ENCODE measurements at regions not wholly inside any gene's neighbourhood (a gene's known extent, or its start where the extent isn't known, plus 50 kb on each side); places are given as distances from the start of the nearest gene placed in this dataset.

- Histone ChIP-seq H3K79me2 (ENCODE audit: control insufficient read depth, insufficient read depth, low read length, unreplicated experiment) (no peaks in the 10 kb centered on the region), H3K4me3 (ENCODE audit: low read depth, low read length) (no peak overlapping the region), H3K4me1 (ENCODE audit: control insufficient read depth, insufficient read depth, low read length, unreplicated experiment) (no peaks in the 10 kb centered on the region), H2AFZ (ENCODE audit: low read length, unreplicated experiment) (peak overlapping the region; percentile 60), H3K27ac (ENCODE audit: low read depth, low read length) (no peak overlapping the region), H3K27me3 (ENCODE audit: insufficient read depth, low read length) (no peaks in the 10 kb centered on the region), H3K36me3 (ENCODE audit: insufficient read depth, low read length) (no peaks in the 10 kb centered on the region)
Observed at GRCh38 chr1:170604065-170604464, 59.9 kb upstream of the PRRX1 start.

- H3K27ac ChIP-seq (ENCODE audit: low read depth, low read length), result no peak overlapping the region
- H2AFZ ChIP-seq (ENCODE audit: low read length, unreplicated experiment), result peak overlapping the region; percentile 60
Observed at GRCh38 chr1:170604889-170605288, 59.0 kb upstream of the PRRX1 start.

More at GRCh38 chr1:170604889-170605288, 59.0 kb upstream of the PRRX1 start:
- H3K4me1 ChIP-seq (ENCODE audit: control insufficient read depth, insufficient read depth, low read length, unreplicated experiment), result no peaks in the 10 kb centered on the region
- no peaks in the 10 kb centered on the region for H3K79me2 ChIP-seq (ENCODE audit: control insufficient read depth, insufficient read depth, low read length, unreplicated experiment)
- no peak overlapping the region for H3K4me3 ChIP-seq (ENCODE audit: low read depth, low read length)
- no peaks in the 10 kb centered on the region for H3K27me3 ChIP-seq (ENCODE audit: insufficient read depth, low read length)
- H3K36me3 ChIP-seq (ENCODE audit: insufficient read depth, low read length), result no peaks in the 10 kb centered on the region
